22Rv1 (cell line): ENCODE measurements at regions not wholly inside any gene's neighbourhood (a gene's known extent, or its start where the extent isn't known, plus 50 kb on each side); places are given as distances from the start of the nearest gene placed in this dataset.

Experiments
- CTCF ChIP-seq: fragments of 450-650 bp; IDR thresholded peaks from 2 replicates; pipeline ENCODE4 v1.5.1; 2017; ENCODE audit warnings: mild to moderate bottlenecking
- ZFX ChIP-seq: fragments of 450-650 bp; IDR thresholded peaks from 2 replicates; pipeline ENCODE4 v1.6.1; 2017; ENCODE audit warnings: antibody characterized with exemption, borderline replicate concordance

GRCh38 chr5:40381016-40381415, 298.7 kb upstream of the PTGER4 start:
- TF ChIP-seq CTCF (no peak), ZFX (no peak)
